AG04450 (cell line): ENCODE measurements at regions not wholly inside any gene's neighbourhood (a gene's known extent, or its start where the extent isn't known, plus 50 kb on each side); places are given as distances from the start of the nearest gene placed in this dataset.
"Not testable (repeated sequence)": the region's sequence is repeated elsewhere in the genome, so short reads cannot be mapped to it uniquely, and the experiment has no call there.

Experiments
- CTCF ChIA-PET: fragments of 300-600, 350-600 bp; formaldehyde crosslinking; extraction: SDS; loops from one replicate; lab custom pipeline; 2022; ENCODE audit warnings: antibody characterized with exemption, inconsistent platforms; lab: Charles Lee
- POLR2A ChIA-PET: fragments of 350-600 bp; formaldehyde crosslinking; extraction: SDS; loops from one replicate; lab custom pipeline; 2021; ENCODE audit warnings: antibody characterized with exemption, inconsistent platforms; lab: Yijun Ruan, JAX
- DNase-seq: peaks from one replicate; pipeline ENCODE4 v3.0.0-alpha.2; 2011; ENCODE audit warnings: low read depth, low spot score
- H3K27ac ChIP-seq: one replicate; pipeline ENCODE4 v1.5.1; 2012; ENCODE audit warnings: low read depth, low read length, control low read depth
- H3K27me3 ChIP-seq: one replicate; pipeline ENCODE4 v1.6.0; 2012; ENCODE audit warnings: low read length; ENCODE audit not compliant: control insufficient read depth, insufficient read depth
- H3K4me3 ChIP-seq: 2 replicates; pipeline ENCODE4 v1.5.1; 2011; ENCODE audit warnings: mild to moderate bottlenecking, low read depth, low read length, control low read depth
- H3K9me3 ChIP-seq: 2 replicates; pipeline ENCODE4 v1.5.1; 2012; ENCODE audit warnings: low read length; ENCODE audit not compliant: control insufficient read depth, insufficient read depth
- TF ChIP-seq, protein P1 (sequence below): IDR thresholded peaks from 2 replicates; pipeline ENCODE4 v1.5.1; 2011; ENCODE audit warnings: low read depth, low read length, control low read depth, inconsistent platforms

DNA sequence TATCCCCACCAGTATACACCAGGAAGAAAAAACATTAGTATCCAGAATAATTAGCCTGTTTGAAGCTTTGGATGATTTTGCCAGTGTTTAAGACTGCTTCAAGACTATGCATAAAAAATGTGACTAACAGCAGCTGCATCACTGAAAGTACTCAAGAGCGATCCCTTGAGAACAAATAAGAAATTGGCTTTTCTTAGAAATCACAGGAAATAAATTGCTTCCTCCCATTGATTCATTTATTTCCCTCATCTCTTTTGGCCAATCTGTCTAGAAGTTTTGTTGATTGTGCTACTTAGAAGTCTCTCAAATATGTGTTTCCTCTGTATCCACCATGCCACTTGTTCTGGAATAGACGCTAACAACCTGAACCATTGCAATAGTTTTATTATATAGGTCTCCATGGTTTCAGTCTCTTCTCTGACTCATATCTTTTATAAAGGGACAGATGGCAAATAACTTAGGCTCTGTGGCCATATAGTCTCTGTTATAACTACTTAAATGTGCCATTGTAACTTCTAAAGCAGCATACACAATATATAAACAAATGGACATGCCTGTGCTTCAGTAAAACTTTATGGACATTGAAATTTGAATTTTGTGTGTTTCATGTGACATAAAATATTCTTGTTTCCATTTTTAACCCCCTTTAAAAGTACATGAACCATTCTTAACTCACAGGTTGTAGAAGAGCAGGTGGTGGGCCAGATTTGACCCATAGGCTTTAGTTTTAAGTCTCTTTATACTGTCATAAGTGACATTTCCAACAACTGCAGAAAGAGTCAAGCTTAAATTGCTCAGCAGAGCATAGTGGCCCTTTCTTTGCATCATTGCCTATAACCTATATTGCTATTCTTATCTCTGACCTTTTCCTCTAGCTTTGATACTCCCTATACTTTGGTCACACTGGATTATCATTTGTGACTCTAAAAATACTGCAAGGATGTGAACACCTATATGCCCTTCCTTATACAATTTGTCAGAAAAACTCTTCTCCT is 123.9 kb downstream of the MC4R start:
- POLR2A ChIA-PET, result no interaction called here
- TF ChIP-seq, protein P1, sequence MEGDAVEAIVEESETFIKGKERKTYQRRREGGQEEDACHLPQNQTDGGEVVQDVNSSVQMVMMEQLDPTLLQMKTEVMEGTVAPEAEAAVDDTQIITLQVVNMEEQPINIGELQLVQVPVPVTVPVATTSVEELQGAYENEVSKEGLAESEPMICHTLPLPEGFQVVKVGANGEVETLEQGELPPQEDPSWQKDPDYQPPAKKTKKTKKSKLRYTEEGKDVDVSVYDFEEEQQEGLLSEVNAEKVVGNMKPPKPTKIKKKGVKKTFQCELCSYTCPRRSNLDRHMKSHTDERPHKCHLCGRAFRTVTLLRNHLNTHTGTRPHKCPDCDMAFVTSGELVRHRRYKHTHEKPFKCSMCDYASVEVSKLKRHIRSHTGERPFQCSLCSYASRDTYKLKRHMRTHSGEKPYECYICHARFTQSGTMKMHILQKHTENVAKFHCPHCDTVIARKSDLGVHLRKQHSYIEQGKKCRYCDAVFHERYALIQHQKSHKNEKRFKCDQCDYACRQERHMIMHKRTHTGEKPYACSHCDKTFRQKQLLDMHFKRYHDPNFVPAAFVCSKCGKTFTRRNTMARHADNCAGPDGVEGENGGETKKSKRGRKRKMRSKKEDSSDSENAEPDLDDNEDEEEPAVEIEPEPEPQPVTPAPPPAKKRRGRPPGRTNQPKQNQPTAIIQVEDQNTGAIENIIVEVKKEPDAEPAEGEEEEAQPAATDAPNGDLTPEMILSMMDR, result no peak
- DNase-seq, result no peak

DNA sequence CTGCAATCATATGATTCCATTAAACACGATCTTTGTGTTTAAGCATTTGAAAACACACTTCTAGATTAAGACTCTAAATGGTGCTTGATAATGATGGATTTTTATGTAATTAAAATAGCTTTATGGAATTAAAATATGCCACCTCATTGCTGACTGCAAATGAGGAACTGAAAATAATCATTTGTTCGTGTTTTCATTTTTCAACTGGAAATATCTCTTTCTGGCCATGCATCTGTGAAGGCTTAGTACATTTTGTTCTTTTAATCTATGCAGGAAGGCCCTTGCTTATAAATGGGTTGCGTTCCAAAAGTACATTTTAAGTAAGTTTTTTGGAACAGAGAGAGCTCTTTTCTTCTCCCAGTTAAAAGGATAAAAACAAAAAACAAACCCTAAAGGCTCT is 125.5 kb downstream of the MC4R start:
- CTCF ChIA-PET, result no interaction called here
- TF ChIP-seq, protein P1, result no peak

More for the DNA sequence above, 123.9 kb downstream of the MC4R start:
- Histone ChIP-seq H3K4me3 (no peak overlapping the region), H3K9me3 (no peaks in the 10 kb centered on the region), H3K27ac (no peak overlapping the region), H3K27me3 (no peaks in the 10 kb centered on the region)
- CTCF ChIA-PET, result interaction anchor here (0.7 to 0.9 kb wide), 2 partner anchors 253 to 262 kb away, joined by 3 read pairs; no protein-coding TSS in a partner anchor

DNA sequence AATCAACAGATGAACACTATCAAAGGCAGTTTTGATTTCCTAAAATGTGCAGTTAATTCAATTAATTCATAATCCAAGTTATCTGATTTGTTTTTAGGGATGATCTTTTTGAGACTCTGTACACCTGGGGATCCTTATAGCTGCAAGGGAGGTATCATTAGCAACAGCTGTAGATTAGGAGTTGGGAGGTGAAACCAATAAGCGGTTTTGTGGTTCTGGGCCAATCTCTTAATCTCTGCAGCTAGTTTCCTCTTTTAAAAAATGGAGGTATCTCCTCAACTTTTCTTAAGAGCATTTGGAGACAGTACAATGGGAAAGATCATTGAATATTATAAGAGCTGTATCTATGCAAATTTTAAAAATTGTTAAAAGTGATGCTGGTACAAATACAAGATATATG is 126.0 kb downstream of the MC4R start:
- H3K9me3 ChIP-seq, result no peaks in the 10 kb centered on the region
- TF ChIP-seq, protein P1, result no peak
- no peak for DNase-seq
- no peak overlapping the region for H3K4me3 ChIP-seq
- peaks cover 2% of the 10 kb centered on the region for H3K27me3 ChIP-seq
- no peak overlapping the region for H3K27ac ChIP-seq
- POLR2A ChIA-PET, result no interaction called here
- CTCF ChIA-PET, result no interaction called here

More for the DNA sequence above, 125.5 kb downstream of the MC4R start:
- DNase-seq, result no peak
- H3K4me3 ChIP-seq, result no peak overlapping the region
- H3K9me3 ChIP-seq, result no peaks in the 10 kb centered on the region
- peaks cover 2% of the 10 kb centered on the region for H3K27me3 ChIP-seq
- POLR2A ChIA-PET, result no interaction called here
- no peak overlapping the region for H3K27ac ChIP-seq

DNA sequence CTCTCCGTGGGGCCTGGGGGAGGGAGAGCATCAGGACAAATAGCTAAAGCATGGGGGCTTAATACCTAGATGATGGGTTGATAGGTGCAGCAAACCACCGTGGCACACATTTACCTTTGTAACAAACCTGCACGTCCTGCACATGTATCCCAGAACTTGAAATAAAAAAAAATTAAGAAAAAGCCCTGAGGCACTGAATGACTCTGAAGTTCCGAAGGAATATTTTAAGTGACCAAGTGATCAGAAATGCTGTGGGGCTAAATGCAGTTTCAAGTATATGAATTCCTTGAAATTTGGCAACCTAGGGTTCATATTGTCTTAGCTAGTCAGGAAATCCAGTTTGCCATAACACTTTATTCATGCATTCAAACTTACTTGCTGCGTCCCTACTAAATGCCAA is 127.5 kb downstream of the MC4R start:
- POLR2A ChIA-PET, result no interaction called here
- CTCF ChIA-PET, result no interaction called here
- TF ChIP-seq, protein P1, result no peak
- H3K4me3 ChIP-seq, result no peak overlapping the region
- DNase-seq, result no peak
- H3K27ac ChIP-seq, result no peak overlapping the region
- no peaks in the 10 kb centered on the region for H3K9me3 ChIP-seq
- peaks cover 2% of the 10 kb centered on the region for H3K27me3 ChIP-seq

DNA sequence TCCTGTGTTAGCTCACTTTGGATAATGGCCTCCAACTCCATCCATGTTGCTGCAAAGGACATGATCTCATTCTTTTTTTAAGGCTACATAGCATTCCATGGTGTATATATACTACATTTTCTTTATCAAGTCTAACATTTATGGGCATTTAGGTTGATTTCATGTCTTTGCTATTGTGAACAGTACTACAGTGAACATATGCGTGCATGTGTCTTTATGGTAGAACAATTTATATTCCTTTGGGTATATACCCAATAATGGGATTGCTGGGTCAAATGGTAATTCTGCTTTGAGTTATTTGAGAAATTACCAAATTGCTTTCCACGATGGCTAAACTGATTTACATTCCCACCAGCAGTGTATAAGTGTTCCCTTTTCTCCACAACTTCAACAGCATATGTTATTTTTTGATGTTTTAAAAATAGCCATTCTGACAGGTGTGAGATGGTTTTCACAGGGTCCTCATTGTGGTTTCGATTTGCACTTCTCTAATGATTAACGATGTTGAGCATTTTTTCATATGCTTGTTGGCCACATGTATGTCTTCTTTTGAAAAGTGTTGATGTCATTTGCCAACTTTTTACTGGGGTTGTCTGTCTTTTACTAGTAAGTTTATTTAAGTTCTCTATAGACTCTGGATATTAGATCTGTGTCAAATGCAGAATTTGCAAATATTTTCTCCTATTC is 133.4 kb downstream of the MC4R start:
- H3K4me3 ChIP-seq, CTCF ChIA-PET, POLR2A ChIA-PET, H3K27me3 ChIP-seq, H3K9me3 ChIP-seq, H3K27ac ChIP-seq, DNase-seq: not testable (repeated sequence)
